ENCODE measurements at regions not wholly inside any gene's neighbourhood (a gene's known extent, or its start where the extent isn't known, plus 50 kb on each side); places are given as distances from the start of the nearest gene placed in this dataset.

DNA sequence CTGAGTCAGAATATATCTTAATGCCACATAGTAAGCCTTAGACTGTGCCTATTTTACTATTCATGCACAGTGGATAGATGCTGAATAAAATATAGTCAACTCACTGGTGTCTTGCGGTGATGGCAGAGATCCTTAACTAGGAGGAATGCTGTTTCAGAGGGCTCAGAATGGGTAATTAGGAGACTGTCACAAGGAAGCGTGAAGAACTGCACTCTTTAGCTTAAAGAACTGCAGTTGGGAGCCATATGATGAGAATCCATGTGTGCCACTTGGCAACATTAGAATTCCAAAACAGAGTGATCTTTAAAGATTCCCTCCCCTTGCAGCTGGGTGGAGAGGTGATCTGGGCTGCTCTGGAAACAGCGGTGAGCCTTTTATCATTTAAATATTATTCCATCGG lies 357.6 kb downstream of the MCTP2 start:
- TF ChIP-seq, protein P1, sequence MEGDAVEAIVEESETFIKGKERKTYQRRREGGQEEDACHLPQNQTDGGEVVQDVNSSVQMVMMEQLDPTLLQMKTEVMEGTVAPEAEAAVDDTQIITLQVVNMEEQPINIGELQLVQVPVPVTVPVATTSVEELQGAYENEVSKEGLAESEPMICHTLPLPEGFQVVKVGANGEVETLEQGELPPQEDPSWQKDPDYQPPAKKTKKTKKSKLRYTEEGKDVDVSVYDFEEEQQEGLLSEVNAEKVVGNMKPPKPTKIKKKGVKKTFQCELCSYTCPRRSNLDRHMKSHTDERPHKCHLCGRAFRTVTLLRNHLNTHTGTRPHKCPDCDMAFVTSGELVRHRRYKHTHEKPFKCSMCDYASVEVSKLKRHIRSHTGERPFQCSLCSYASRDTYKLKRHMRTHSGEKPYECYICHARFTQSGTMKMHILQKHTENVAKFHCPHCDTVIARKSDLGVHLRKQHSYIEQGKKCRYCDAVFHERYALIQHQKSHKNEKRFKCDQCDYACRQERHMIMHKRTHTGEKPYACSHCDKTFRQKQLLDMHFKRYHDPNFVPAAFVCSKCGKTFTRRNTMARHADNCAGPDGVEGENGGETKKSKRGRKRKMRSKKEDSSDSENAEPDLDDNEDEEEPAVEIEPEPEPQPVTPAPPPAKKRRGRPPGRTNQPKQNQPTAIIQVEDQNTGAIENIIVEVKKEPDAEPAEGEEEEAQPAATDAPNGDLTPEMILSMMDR (IDR thresholded peaks at IDR 0.05; ENCODE audit: low read length): no peak
- TF ChIP-seq EZH2 (IDR thresholded peaks at IDR 0.05; ENCODE audit: borderline replicate concordance, low read length): no peak
